Liver (tissue), 3 donors: ENCODE measurements at regions not wholly inside any gene's neighbourhood (a gene's known extent, or its start where the extent isn't known, plus 50 kb on each side); places are given as distances from the start of the nearest gene placed in this dataset.

ENCODE experiments used
- CTCF ChIP-seq: fragments of 150-350 bp; IDR thresholded peaks from 2 replicates; pipeline ENCODE4 v1.5.1; 2017; ENCODE audit warnings: improper control_type of control experiment, low read depth, low read length; ENCODE audit not compliant: missing input control
- GABPA ChIP-seq, 2 donors: IDR thresholded peaks in 1 of 2; conservative IDR thresholded peaks in 1 of 2; 2 replicates each; pipeline ENCODE4 v1.6.1; 2016; ENCODE audit warnings: antibody characterized with exemption in 2 of 2, mild to moderate bottlenecking in 1 of 2, moderate library complexity in 1 of 2
- RAD21 ChIP-seq, 2 donors: IDR thresholded peaks; 2 replicates each; pipeline ENCODE4 v1.6.1; 2016; ENCODE audit warnings: antibody characterized with exemption in 2 of 2, mild to moderate bottlenecking in 2 of 2
- SP1 ChIP-seq: IDR thresholded peaks from 2 replicates; pipeline ENCODE4 v1.6.1; 2018; ENCODE audit warnings: antibody characterized with exemption, mild to moderate bottlenecking
- TAF1 ChIP-seq: conservative IDR thresholded peaks from 2 replicates; pipeline ENCODE4 v1.6.1; 2016; ENCODE audit warnings: antibody characterized with exemption, mild to moderate bottlenecking
- donor health status: healthy.
- donor health status: healthy.

- TF ChIP-seq CTCF (no peak), RAD21 (IDR thresholded peaks at IDR 0.05) (no peak), SP1 (no peak), GABPA (IDR thresholded peaks at IDR 0.05 in 1 of 2, conservative IDR thresholded peaks at IDR 0.05 in 1 of 2) (no peak), TAF1 (no peak)
Measured at GRCh38 chr1:209224886-209225285, 358.6 kb upstream of the CAMK1G start.
